ENCODE measurements at regions not wholly inside any gene's neighbourhood (a gene's known extent, or its start where the extent isn't known, plus 50 kb on each side); places are given as distances from the start of the nearest gene placed in this dataset.

- TF ChIP-seq CTCF (conservative IDR thresholded peaks at IDR 0.05; ENCODE audit: low read length) (no peak), EZH2phosphoT487 (IDR thresholded peaks at IDR 0.05; ENCODE audit: borderline replicate concordance) (no peak)
Observed at GRCh38 chr19:28322945-28323344, 890.0 kb downstream of the UQCRFS1 start.

Data from Loucy (cell line).